GM13977 (cell line): ENCODE measurements at regions not wholly inside any gene's neighbourhood (a gene's known extent, or its start where the extent isn't known, plus 50 kb on each side); places are given as distances from the start of the nearest gene placed in this dataset.

Source experiments
- DNase-seq: peaks from one replicate; pipeline ENCODE4 v3.0.0; 2012; ENCODE audit warnings: low spot score
- in situ Hi-C: fragments of 300-500 bp; cut with MboI; formaldehyde crosslinking; loops from one replicate; pipeline ENCODE4 v1.12.0; 2022; ENCODE audit warnings: low sequenced_read_pairs, low pct_unique_long_range_greater_than_20kb, mixed read lengths, inconsistent platforms; ENCODE audit not compliant: unreplicated experiment
- TF ChIP-seq, protein P1 (sequence below): IDR thresholded peaks from 2 replicates; pipeline ENCODE4 v1.5.1; 2012; ENCODE audit warnings: mild to moderate bottlenecking, control low read depth; ENCODE audit not compliant: insufficient read depth; ENCODE audit errors: extremely low read depth, missing control alignments

GRCh38 chr14:61154641-61155040 lies 126.5 kb downstream of the TMEM30B start:
- no peak for DNase-seq
- in situ Hi-C loops = no loop called here
- TF ChIP-seq, protein P1, sequence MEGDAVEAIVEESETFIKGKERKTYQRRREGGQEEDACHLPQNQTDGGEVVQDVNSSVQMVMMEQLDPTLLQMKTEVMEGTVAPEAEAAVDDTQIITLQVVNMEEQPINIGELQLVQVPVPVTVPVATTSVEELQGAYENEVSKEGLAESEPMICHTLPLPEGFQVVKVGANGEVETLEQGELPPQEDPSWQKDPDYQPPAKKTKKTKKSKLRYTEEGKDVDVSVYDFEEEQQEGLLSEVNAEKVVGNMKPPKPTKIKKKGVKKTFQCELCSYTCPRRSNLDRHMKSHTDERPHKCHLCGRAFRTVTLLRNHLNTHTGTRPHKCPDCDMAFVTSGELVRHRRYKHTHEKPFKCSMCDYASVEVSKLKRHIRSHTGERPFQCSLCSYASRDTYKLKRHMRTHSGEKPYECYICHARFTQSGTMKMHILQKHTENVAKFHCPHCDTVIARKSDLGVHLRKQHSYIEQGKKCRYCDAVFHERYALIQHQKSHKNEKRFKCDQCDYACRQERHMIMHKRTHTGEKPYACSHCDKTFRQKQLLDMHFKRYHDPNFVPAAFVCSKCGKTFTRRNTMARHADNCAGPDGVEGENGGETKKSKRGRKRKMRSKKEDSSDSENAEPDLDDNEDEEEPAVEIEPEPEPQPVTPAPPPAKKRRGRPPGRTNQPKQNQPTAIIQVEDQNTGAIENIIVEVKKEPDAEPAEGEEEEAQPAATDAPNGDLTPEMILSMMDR = no peak

DNA sequence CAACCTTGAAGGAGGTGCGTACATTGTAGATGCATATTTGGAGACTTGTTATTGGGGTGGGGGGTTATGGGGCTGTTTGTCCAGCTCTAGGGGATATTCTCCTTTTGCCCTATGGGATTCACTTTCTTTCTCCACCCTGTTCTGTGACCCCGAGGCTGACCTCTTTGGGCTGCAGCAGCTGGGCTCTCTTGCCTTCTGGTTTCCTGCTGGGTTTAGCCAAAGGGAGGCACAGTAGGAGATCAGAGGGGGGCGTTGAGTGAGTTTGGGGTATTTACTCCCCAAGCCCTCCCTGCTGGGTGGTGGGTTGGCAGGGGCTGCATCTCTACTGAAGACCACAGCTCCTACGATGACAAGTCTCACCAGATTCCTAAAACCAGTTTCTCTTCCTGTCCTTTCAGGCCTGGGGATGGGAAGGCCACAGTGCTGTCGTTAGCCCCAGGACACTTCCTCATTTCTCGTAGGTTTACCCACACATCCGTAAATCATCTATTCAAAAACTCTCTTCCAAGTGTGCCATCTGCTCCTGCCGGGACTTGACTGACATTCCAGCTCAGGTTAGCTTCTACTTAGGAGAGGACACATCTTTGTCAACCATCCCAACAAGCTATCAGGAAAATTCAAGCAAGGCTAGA lies 127.1 kb downstream of the TMEM30B start:
- DNase-seq = no peak
- TF ChIP-seq, protein P1 = no peak
- in situ Hi-C loops = no loop called here

GRCh38 chr14:61153431-61153830 lies 127.7 kb downstream of the TMEM30B start:
- no peak for DNase-seq
- in situ Hi-C loops = no loop called here
- TF ChIP-seq, protein P1 = no peak

DNA sequence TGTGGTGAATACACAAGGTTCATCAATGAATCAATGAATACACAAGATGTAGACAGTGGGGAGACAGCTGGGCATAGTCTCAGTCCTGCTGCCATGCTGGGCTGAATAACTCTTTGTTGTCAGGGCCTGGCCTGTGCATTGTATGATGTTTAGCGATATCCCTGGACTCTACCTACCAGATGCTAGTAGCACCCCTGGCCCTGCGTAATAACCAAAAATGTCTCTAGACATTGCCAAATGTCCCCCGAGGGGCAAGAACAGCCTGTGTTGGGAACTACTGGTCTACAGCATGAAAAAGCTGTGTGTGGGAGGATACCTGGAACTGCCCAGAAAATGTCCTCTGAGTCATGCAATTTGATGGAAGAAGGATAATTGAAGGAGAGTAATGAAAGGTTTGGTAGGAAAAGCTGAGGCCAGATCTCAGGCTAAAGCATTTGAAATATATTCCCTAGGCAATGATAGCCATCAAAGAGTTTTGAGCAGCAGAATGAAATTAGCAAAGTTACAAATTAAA lies 128.2 kb downstream of the TMEM30B start:
- no peak for DNase-seq
- in situ Hi-C loops = no loop called here
- TF ChIP-seq, protein P1 = no peak

DNA sequence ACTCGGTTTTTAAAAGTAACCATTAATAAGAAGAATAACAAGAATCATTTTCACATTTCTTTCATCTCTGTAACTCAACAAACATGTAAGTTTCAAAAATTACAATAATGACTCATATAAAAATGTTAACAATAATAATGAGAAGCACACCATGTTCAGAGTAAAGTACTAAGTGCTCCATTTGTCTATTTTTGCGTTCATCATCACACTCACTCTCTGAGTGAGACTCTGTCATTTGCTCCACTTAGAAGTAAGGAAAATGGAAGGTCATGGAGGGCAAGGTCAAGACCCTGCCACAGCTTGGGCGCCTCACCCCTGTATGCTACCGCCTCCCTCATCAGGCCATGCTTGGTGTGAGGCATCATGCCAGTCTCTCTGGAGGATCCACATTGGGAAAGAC lies 129.9 kb downstream of the TMEM30B start:
- TF ChIP-seq, protein P1 = no peak
- in situ Hi-C loops = no loop called here
- DNase-seq = no peak

GRCh38 chr14:61150851-61151250 lies 130.3 kb downstream of the TMEM30B start:
- TF ChIP-seq, protein P1 = no peak
- DNase-seq = no peak
- in situ Hi-C loops = no loop called here
